H1 (cell line): ENCODE measurements at regions not wholly inside any gene's neighbourhood (a gene's known extent, or its start where the extent isn't known, plus 50 kb on each side); places are given as distances from the start of the nearest gene placed in this dataset.

Source experiments
- CTCF ChIA-PET: fragments of 300-600 bp; sonication (Branson Sonifier 250); formaldehyde crosslinking; loops from one replicate; lab custom pipeline; 2021; ENCODE audit not compliant: partially characterized antibody; lab: Charles Lee
- POLR2A ChIA-PET: fragments of 300-600 bp; sonication (Branson Sonifier 250); formaldehyde crosslinking; loops from one replicate; lab custom pipeline; 2021; ENCODE audit warnings: inconsistent platforms; ENCODE audit not compliant: partially characterized antibody; lab: Charles Lee
- DNase-seq, 2 experiments: peaks; one replicate each; pipeline versions ENCODE4 v3.0.0 to v3.0.0-alpha.2; 2010 to 2022; ENCODE audit warnings: low spot score in 2 of 2, low read depth in 1 of 2, mixed read lengths in 1 of 2
- FAIRE-seq: peaks from 2 replicates; lab custom pipeline; 2011; peaks lifted over from hg19 to GRCh38; lab: Jason Lieb, UNC
- H2AFZ ChIP-seq: 2 replicates; pipeline ENCODE4 v1.8.1; 2012; ENCODE audit warnings: low read length, inconsistent platforms
- H2AK5ac ChIP-seq: 2 replicates; pipeline ENCODE4 v1.6.1; 2013; ENCODE audit warnings: low read depth, low read length
- H2BK120ac ChIP-seq: replicated peaks from 2 replicates; pipeline ENCODE3; 2013; ENCODE audit warnings: low read depth, low read length, inconsistent platforms
- H2BK12ac ChIP-seq: 2 replicates; pipeline ENCODE4 v1.6.1; 2013; ENCODE audit warnings: low read depth, low read length
- H2BK15ac ChIP-seq: 2 replicates; pipeline ENCODE4 v1.6.1; 2013; ENCODE audit warnings: low read length
- H2BK20ac ChIP-seq: 2 replicates; pipeline ENCODE4 v1.6.1; 2013; ENCODE audit warnings: low read length
- H2BK5ac ChIP-seq: 2 replicates; pipeline ENCODE4 v1.6.1; 2013; ENCODE audit warnings: low read depth, low read length
- H3K14ac ChIP-seq: 2 replicates; pipeline ENCODE4 v1.6.1; 2013; ENCODE audit warnings: inconsistent platforms; ENCODE audit not compliant: insufficient read length
- H3K18ac ChIP-seq: 2 replicates; pipeline ENCODE4 v1.6.1; 2013; ENCODE audit warnings: low read length; ENCODE audit errors: extremely low read depth
- H3K23ac ChIP-seq: 2 replicates; pipeline ENCODE4 v1.6.1; 2013; ENCODE audit warnings: inconsistent platforms; ENCODE audit not compliant: insufficient read length
- H3K23me2 ChIP-seq: 2 replicates; pipeline ENCODE4 v1.6.1; 2013; ENCODE audit warnings: low read depth, low read length
- H3K27ac ChIP-seq: 2 replicates; pipeline ENCODE4 v1.6.1; 2011; ENCODE audit warnings: low read depth, low read length, inconsistent platforms
- H3K27me3 ChIP-seq, 4 experiments: replicated peaks in 1 of 4; 1 replicate in 1 of 4; 2 replicates in 3 of 4; pipeline versions ENCODE4 v1.6.1 to v1.8.1; 2011 to 2013; ENCODE audit warnings: low read length in 3 of 4, mild to moderate bottlenecking in 3 of 4, inconsistent platforms in 2 of 4, mixed read lengths in 2 of 4, moderate library complexity in 1 of 4; ENCODE audit not compliant: control insufficient read depth in 3 of 4, insufficient read depth in 3 of 4; ENCODE audit errors: extremely low read depth in 1 of 4
- H3K36me3 ChIP-seq, 4 experiments: 2 replicates each; pipeline versions ENCODE4 v1.6.1 to v1.8.1; 2011 to 2013; ENCODE audit warnings: mild to moderate bottlenecking in 4 of 4, low read length in 3 of 4, moderate library complexity in 2 of 4, control low read depth in 1 of 4, inconsistent platforms in 1 of 4; ENCODE audit not compliant: insufficient read depth in 4 of 4, control insufficient read depth in 2 of 4
- H3K4ac ChIP-seq: replicated peaks from 2 replicates; pipeline ENCODE3; 2013; ENCODE audit warnings: low read length, low read depth, mixed read lengths, inconsistent platforms; ENCODE audit not compliant: insufficient read length
- H3K4me1 ChIP-seq, 4 experiments: replicated peaks in 1 of 4; 1 replicate in 1 of 4; 2 replicates in 3 of 4; pipeline versions ENCODE4 v1.6.1 to v1.8.1; 2011 to 2013; ENCODE audit warnings: low read length in 3 of 4, inconsistent platforms in 2 of 4, mixed read lengths in 1 of 4; ENCODE audit not compliant: insufficient read depth in 4 of 4, control insufficient read depth in 3 of 4
- H3K4me2 ChIP-seq, 2 experiments: 2 replicates each; pipeline versions ENCODE4 v1.6.1 to v1.8.1; 2011 to 2013; ENCODE audit warnings: low read depth in 2 of 2, low read length in 2 of 2, control low read depth in 1 of 2, inconsistent platforms in 1 of 2, mild to moderate bottlenecking in 1 of 2; ENCODE audit not compliant: insufficient read depth in 1 of 2
- H3K4me3 ChIP-seq, 4 experiments: fragments of 200-600, 300-600 bp in 1 of 4; sonication (generic), shearing (Covaris generic), sonication (Bioruptor Twin) in 1 of 4; 2 replicates each; pipeline versions ENCODE4 v1.5.1 to v1.8.1; 2011 to 2016; ENCODE audit warnings: low read length in 4 of 4, low read depth in 3 of 4, control low read depth in 2 of 4, inconsistent platforms in 2 of 4, mild to moderate bottlenecking in 2 of 4, mixed read lengths in 1 of 4, moderate library complexity in 1 of 4; ENCODE audit not compliant: insufficient read depth in 2 of 4; ENCODE audit errors: extremely low read depth in 1 of 4
- H3K56ac ChIP-seq: replicated peaks from 2 replicates; pipeline ENCODE3; 2013; ENCODE audit warnings: low read depth, mild to moderate bottlenecking, mixed read lengths, low read length, inconsistent platforms; ENCODE audit not compliant: insufficient read length
- H3K79me1 ChIP-seq: 2 replicates; pipeline ENCODE4 v1.6.1; 2013; ENCODE audit warnings: low read depth, low read length, control low read depth
- H3K79me2 ChIP-seq, 2 experiments: 2 replicates each; pipeline versions ENCODE4 v1.6.1 to v1.8.1; 2012 to 2013; ENCODE audit warnings: low read length in 2 of 2, mild to moderate bottlenecking in 2 of 2, inconsistent platforms in 1 of 2; ENCODE audit not compliant: insufficient read depth in 2 of 2, control insufficient read depth in 1 of 2
- H3K9ac ChIP-seq, 4 experiments: replicated peaks in 1 of 4; 1 replicate in 1 of 4; 2 replicates in 3 of 4; pipeline versions ENCODE4 v1.6.1 to v1.8.1; 2011 to 2013; ENCODE audit warnings: low read depth in 3 of 4, low read length in 3 of 4, control low read depth in 2 of 4, mild to moderate bottlenecking in 2 of 4, moderate library complexity in 2 of 4, inconsistent platforms in 1 of 4; ENCODE audit errors: extremely low read depth in 1 of 4
- H3K9me3 ChIP-seq, 2 experiments: 2 replicates each; pipeline versions ENCODE4 v1.6.1 to v1.8.1; 2012 to 2013; ENCODE audit warnings: mild to moderate bottlenecking in 2 of 2, moderate library complexity in 2 of 2, control low read depth in 1 of 2, inconsistent platforms in 1 of 2, low read depth in 1 of 2, low read length in 1 of 2, mixed read lengths in 1 of 2; ENCODE audit not compliant: insufficient read depth in 2 of 2
- H4K20me1 ChIP-seq, 2 experiments: replicated peaks in 1 of 2; 2 replicates each; pipeline versions ENCODE3 to v1.8.1; 2011 to 2013; ENCODE audit warnings: inconsistent platforms in 2 of 2, low read length in 2 of 2, mild to moderate bottlenecking in 1 of 2; ENCODE audit not compliant: insufficient read depth in 2 of 2, control insufficient read depth in 1 of 2
- H4K5ac ChIP-seq: 2 replicates; pipeline ENCODE4 v1.6.1; 2013; ENCODE audit warnings: low read length, low read depth, mixed read lengths, inconsistent platforms; ENCODE audit not compliant: insufficient read length
- H4K8ac ChIP-seq: 2 replicates; pipeline ENCODE4 v1.8.0; 2013; ENCODE audit warnings: mild to moderate bottlenecking, moderate library complexity, low read length, inconsistent platforms; ENCODE audit not compliant: insufficient read depth; ENCODE audit errors: extremely low read depth
- H4K91ac ChIP-seq: replicated peaks from 2 replicates; pipeline ENCODE3; 2013; ENCODE audit warnings: low read length, mixed read lengths, inconsistent platforms; ENCODE audit not compliant: insufficient read length
- CBX5 ChIP-seq: fragments of 300-800, 300-1000 bp; sonication (generic); IDR thresholded peaks from 2 replicates; pipeline ENCODE4 v1.7.1; 2016; ENCODE audit warnings: antibody characterized with exemption, low read length, low read depth
- CTCF ChIP-seq, 3 experiments: IDR thresholded peaks; 1 replicate in 2 of 3; 2 replicates in 1 of 3; pipeline versions ENCODE4 v1.5.1 to v1.6.1; 2011; ENCODE audit warnings: low read length in 3 of 3, mild to moderate bottlenecking in 3 of 3, inconsistent platforms in 2 of 3, low read depth in 1 of 3, moderate library complexity in 1 of 3; ENCODE audit not compliant: insufficient read depth in 1 of 3; ENCODE audit errors: control extremely low read depth in 1 of 3
- EP300 ChIP-seq, 2 experiments: IDR thresholded peaks; 1 replicate in 1 of 2; 2 replicates in 1 of 2; pipeline ENCODE4 v1.6.1; 2011 to 2012; ENCODE audit warnings: low read depth in 2 of 2, low read length in 2 of 2, mild to moderate bottlenecking in 2 of 2, borderline replicate concordance in 1 of 2, inconsistent platforms in 1 of 2, moderate library complexity in 1 of 2
- POLR2A ChIP-seq, 2 experiments: IDR thresholded peaks; 1 replicate in 1 of 2; 2 replicates in 1 of 2; pipeline ENCODE4 v1.6.1; 2011; ENCODE audit warnings: low read depth in 2 of 2, low read length in 2 of 2, mild to moderate bottlenecking in 2 of 2; ENCODE audit errors: control extremely low read depth in 1 of 2
- RAD21 ChIP-seq, 2 experiments: IDR thresholded peaks in 1 of 2; conservative IDR thresholded peaks in 1 of 2; 2 replicates each; pipeline ENCODE4 v1.6.1; 2011; ENCODE audit warnings: low read depth in 2 of 2, low read length in 2 of 2, improper control_type of control experiment in 1 of 2, inconsistent platforms in 1 of 2, mild to moderate bottlenecking in 1 of 2, moderate library complexity in 1 of 2
- TCF12 ChIP-seq: IDR thresholded peaks from 2 replicates; pipeline ENCODE4 v1.6.1; 2011; ENCODE audit warnings: low read depth, mild to moderate bottlenecking, low read length
- WGBS, 2 experiments: shearing (Covaris generic) in 1 of 2; methylation state at CpG; one replicate each; pipeline versions ENCODE4 v1.1.6 to v1.1.7; 2013 to 2015; ENCODE audit warnings: low lambda C conversion rate in 2 of 2, mixed read lengths in 2 of 2, inconsistent platforms in 1 of 2, low coverage in 1 of 2, missing lambda C conversion rate in 1 of 2; ENCODE audit not compliant: insufficient replicate concordance in 2 of 2, insufficient coverage in 1 of 2, insufficient read length in 1 of 2; ENCODE audit errors: extremely low coverage in 1 of 2, missing lambda C conversion rate in 1 of 2; 5-methylcytosine and 5-hydroxymethylcytosine counted together
- TF ChIP-seq, protein P1 (sequence below): IDR thresholded peaks from 2 replicates; pipeline ENCODE4 v1.6.1; 2012; ENCODE audit warnings: inconsistent platforms

GRCh38 chr1:14435368-14436023 is 163.0 kb upstream of the KAZN start:
- FAIRE-seq, result peak; percentile 48
- Histone ChIP-seq H3K23ac (no peak overlapping the region), H3K18ac (no peak overlapping the region), H3K9ac (no peak overlapping the region), H3K4me1 (no peaks in the 10 kb centered on the region), H3K4me3 (no peak overlapping the region), H3K4ac (no peak overlapping the region), H4K8ac (no peak overlapping the region), H4K5ac (no peak overlapping the region), H3K79me1 (no peaks in the 10 kb centered on the region), H3K36me3 (no peaks in the 10 kb centered on the region), H2AK5ac (no peak overlapping the region), H3K27ac (no peak overlapping the region), H3K56ac (no peak overlapping the region), H3K14ac (no peak overlapping the region), H2BK5ac (no peak overlapping the region), H3K79me2 (no peaks in the 10 kb centered on the region), H2BK20ac (no peak overlapping the region), H3K27me3 (no peaks in the 10 kb centered on the region; a peak in 2 of 7 replicates), H3K23me2 (no peaks in the 10 kb centered on the region), H3K4me2 (no peak overlapping the region), H2AFZ (peak overlapping the region; percentile 80; the same call in 1 of the 2 replicates), H2BK120ac (no peak overlapping the region), H4K20me1 (no peaks in the 10 kb centered on the region), H3K9me3 (no peaks in the 10 kb centered on the region), H2BK15ac (no peak overlapping the region), H2BK12ac (no peak overlapping the region), H4K91ac (no peak overlapping the region)
- ChIA-PET CTCF (interaction anchor here (0.6 to 3.8 kb wide), 45 partner anchors 10 to 812 kb away, joined by 3 to 26 read pairs (median 3); no protein-coding TSS in a partner anchor), POLR2A (no interaction called here)
- peak in 1 of 2 experiments; percentile 72 for DNase-seq
- 82% methylated on average over 14 of the region's 14 CpGs; no CpG with 5 or more reads in 1 of the 2 experiments for WGBS, 2 experiments
- 0 out of 2 replicates have a peak, but pooled peaks have one; percentile 26 for TF ChIP-seq TCF12
- TF ChIP-seq, protein P1, sequence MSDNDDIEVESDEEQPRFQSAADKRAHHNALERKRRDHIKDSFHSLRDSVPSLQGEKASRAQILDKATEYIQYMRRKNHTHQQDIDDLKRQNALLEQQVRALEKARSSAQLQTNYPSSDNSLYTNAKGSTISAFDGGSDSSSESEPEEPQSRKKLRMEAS, result peak; percentile 45; the same call in 1 of the 2 replicates
- TF ChIP-seq RAD21 (IDR thresholded peaks at IDR 0.05 in 1 of 2, conservative IDR thresholded peaks at IDR 0.05 in 1 of 2; ENCODE audit: low read depth in 2 of 2, low read length in 2 of 2), result peak; percentile 76 to 80
- no peak for TF ChIP-seq POLR2A (IDR thresholded peaks at IDR 0.05; ENCODE audit: control extremely low read depth in 1 of 2, low read depth in 2 of 2, low read length in 2 of 2)
- TF ChIP-seq EP300 (IDR thresholded peaks at IDR 0.05; ENCODE audit: borderline replicate concordance in 1 of 2, low read depth in 2 of 2, low read length in 2 of 2), result no peak
- peak; percentile 72 to 82 (median 77) for TF ChIP-seq CTCF (IDR thresholded peaks at IDR 0.05; ENCODE audit: control extremely low read depth in 1 of 3, insufficient read depth in 1 of 3, low read depth in 1 of 3, low read length in 3 of 3)
- TF ChIP-seq CBX5, result no peak
